22Rv1 (cell line): ENCODE measurements at regions not wholly inside any gene's neighbourhood (a gene's known extent, or its start where the extent isn't known, plus 50 kb on each side); places are given as distances from the start of the nearest gene placed in this dataset.
A peak's percentile ranks its signal among the peaks of the same experiment; 100 is the strongest.

Source experiments
- CTCF ChIP-seq: fragments of 450-650 bp; IDR thresholded peaks from 2 replicates; pipeline ENCODE4 v1.5.1; 2017; ENCODE audit warnings: mild to moderate bottlenecking
- ZFX ChIP-seq: fragments of 450-650 bp; IDR thresholded peaks from 2 replicates; pipeline ENCODE4 v1.6.1; 2017; ENCODE audit warnings: antibody characterized with exemption, borderline replicate concordance

- 0 out of 2 replicates have a peak, but pooled peaks have one; percentile 14 for TF ChIP-seq CTCF
- no peak for TF ChIP-seq ZFX
Observed at GRCh38 chr10:8520382-8520781, 465.9 kb downstream of the GATA3 start.
